ENCODE measurements at regions not wholly inside any gene's neighbourhood (a gene's known extent, or its start where the extent isn't known, plus 50 kb on each side); places are given as distances from the start of the nearest gene placed in this dataset.

DNA sequence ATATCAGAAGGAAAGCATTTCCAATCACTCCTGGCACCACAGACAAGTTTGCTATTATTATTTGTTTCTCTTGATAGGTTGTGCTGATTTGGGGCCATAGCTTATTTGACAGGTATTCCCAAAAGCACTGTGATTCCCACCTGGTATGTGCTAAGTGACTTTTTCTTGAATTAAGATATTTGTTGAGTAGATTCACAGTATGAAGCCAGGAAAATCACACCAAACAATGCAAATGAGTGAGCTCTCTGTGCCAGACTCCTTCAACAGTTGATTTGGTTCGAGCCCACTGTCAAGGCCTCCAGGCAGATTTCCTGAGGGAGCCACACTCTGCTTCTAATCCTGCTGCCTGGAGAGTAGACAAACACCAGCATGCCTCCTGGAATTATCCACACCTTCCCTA, 253.0 kb upstream of the POU2AF2 start:
- TF ChIP-seq, protein P1, sequence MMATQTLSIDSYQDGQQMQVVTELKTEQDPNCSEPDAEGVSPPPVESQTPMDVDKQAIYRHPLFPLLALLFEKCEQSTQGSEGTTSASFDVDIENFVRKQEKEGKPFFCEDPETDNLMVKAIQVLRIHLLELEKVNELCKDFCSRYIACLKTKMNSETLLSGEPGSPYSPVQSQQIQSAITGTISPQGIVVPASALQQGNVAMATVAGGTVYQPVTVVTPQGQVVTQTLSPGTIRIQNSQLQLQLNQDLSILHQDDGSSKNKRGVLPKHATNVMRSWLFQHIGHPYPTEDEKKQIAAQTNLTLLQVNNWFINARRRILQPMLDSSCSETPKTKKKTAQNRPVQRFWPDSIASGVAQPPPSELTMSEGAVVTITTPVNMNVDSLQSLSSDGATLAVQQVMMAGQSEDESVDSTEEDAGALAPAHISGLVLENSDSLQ (IDR thresholded peaks at IDR 0.05) = no peak
- TF ChIP-seq ESRRA (IDR thresholded peaks at IDR 0.05; ENCODE audit: low read length) = no peak

All from GM12878 (cell line).